ENCODE measurements at regions not wholly inside any gene's neighbourhood (a gene's known extent, or its start where the extent isn't known, plus 50 kb on each side); places are given as distances from the start of the nearest gene placed in this dataset.

- no peak for DNase-seq (ENCODE audit: low spot score)
Measured at GRCh38 chr2:238985041-238985729, 137.3 kb downstream of the TWIST2 start.

DNA sequence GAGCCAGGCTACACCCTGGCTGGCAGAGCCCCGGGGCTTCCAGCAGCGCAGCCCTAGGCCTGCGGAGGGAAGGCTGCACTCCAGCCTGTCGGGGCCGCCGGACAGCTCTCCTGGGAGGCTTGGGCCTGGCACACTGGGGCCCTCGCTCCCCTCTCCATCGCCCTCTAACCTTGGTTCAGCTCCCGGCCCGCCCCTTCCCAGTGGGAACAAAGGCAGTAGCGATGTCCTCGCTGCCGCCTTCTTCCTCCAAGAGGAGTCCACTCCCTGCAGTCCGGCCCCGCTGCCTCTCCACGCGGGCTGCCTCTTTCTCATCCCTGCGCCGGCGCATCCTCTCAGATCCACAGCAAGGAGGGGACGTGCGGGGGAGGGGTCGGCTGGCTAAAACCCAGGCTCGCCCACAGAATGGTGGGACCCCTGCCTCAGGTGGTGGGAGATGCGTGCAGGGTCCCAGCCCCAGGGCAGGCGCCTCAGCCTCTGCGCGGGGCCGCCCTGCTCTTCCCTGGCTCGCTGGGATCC, 138.1 kb downstream of the TWIST2 start:
- no peak for DNase-seq (ENCODE audit: low spot score)

DNA sequence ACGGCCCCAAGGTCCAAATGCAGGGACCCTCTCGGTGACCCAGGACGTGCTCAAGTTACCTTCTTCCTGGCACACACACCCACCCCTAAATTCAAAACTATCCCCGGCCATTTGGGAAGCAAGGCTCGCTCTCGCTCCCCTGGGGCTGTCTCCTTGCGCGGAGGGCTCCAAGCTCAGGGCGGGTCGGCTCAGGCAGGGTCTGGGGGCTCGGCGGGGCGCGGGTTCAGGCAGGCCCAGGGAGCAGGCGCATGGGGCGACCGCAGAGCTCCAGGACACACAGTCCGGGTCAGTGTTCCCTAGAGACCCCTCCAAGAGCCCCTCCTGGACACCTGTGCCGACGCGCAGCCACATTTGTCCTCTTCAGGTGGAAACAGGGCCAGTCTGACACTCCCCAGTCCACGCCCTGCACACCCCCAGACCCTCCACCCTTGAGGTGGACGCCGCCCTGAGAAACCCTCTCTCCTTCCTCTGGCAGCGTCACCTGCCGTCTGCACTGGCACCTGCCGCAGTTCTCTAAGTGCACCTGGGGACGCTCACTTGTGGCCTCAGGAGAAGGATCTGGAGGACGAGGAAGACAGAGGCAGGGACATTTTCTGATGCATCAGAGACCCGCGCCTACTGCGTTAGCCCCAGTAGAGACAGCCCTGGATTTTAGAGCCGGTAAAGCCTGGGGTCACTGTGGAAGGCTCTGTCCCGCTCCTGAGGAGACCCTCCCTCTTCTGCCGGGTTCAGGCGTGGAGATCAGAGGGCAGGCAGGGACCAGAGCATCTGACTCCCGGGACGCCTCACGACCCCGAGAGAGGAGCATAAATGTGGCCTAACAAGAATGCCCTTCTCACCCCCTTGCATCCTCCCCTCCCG, 138.8 kb downstream of the TWIST2 start:
- DNase-seq (ENCODE audit: low spot score) = no peak

- no peak for DNase-seq (ENCODE audit: low spot score)
Measured at GRCh38 chr2:238987352-238987981, 139.6 kb downstream of the TWIST2 start.

- DNase-seq (ENCODE audit: low spot score) = no peak
Measured at GRCh38 chr2:238988105-238988504, 140.2 kb downstream of the TWIST2 start.

DNA sequence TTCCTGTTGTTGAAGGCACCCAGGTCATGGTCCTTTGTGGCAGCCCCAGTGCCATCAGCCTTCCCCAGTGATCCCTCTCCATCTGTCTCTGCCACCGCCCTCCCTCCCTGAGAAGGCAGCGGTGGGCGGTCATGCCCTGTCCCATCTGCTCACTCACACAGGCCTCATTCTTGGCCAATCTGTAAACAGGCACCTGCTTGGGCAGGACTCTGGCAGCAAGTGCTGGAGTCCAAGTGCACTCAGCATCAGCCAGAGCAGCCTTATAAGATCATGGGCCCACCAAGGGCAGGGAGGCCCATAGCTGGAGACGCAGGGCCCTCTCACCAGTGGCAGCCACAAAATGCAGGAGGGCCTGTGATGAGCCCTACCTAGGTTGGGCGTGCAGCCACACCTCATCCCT, 140.9 kb downstream of the TWIST2 start:
- DNase-seq (ENCODE audit: low spot score) = no peak

DNA sequence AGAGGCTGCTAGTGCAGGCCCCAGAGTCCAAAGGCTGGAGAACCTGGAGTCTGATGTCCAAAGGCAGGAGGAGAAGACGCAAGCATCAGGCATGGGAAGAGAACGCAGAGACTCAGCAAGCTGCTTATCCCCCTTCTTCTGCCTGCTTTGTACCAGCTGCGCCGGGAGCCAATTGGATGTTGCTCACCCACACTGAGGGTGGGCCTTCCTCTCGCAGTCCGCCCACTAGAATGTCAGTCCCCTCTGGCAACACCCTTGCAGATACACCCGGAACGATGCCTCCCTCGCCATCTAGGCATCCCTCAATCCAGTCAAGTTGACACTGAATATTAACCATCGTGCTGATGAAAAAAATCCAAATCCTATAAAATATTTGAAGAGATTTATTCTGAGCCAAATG, 141.6 kb downstream of the TWIST2 start:
- no peak for DNase-seq (ENCODE audit: low spot score)

GRCh38 chr2:238994432-238994831, 146.5 kb downstream of the TWIST2 start:
- DNase-seq (ENCODE audit: low spot score) = no peak

- no peak for DNase-seq (ENCODE audit: low spot score)
Measured at GRCh38 chr2:238994876-238995275, 147.0 kb downstream of the TWIST2 start.

- no peak for DNase-seq (ENCODE audit: low spot score)
Measured at GRCh38 chr2:238995634-238996033, 147.7 kb downstream of the TWIST2 start.

DNA sequence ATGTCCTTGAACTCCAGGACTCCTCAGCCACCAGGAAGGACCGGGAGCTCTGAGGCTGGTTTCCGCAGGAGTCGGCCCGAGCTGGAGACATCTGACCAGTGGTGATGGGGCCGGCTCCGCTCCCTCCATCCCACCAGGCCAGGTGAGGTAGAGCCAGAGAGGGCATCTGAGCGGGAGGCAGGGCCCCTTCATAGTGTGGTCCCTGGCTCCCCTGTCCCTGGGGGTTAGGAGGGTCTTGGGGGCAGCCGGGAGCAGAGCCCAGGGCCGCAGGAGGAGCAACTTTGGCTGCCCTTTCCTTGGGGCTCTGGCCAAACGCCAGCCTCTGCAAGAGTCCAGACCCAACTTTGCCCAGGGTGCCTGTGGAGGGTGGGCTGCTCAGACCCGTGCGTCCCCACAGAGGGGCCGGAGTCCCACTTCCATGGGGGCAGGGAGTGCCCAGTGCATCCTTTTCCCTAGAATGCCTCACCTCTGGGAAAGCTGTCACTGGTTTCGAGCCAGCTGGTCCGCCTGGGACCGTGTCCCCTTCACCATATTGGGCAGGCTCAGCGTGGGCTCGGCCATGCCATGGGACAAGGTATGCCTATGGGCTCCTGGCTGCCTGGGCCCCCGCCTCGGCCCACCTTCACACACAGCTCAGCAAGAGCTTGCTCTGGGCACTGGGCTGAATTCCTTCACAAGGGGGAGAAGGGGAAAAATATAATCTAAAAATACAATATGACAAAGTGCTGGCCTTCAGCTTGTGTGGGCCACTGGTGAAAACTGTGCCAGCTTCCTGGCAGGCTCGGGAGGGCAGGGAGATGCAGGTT, 148.6 kb downstream of the TWIST2 start:
- no peak for DNase-seq (ENCODE audit: low spot score)

DNA sequence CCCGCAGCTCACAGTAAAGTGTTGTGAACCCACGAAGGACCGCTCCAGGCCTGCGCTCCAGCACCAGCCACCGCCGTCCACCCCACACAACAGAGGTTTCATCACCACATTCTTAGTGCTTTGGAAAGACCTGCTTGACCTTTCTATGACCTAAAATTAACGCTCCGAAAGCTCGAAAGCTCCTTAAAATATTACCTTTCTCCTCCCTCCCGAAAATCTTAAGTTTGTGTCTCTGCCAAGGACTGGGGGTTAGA, 149.2 kb downstream of the TWIST2 start:
- no peak for DNase-seq (ENCODE audit: low spot score)

DNA sequence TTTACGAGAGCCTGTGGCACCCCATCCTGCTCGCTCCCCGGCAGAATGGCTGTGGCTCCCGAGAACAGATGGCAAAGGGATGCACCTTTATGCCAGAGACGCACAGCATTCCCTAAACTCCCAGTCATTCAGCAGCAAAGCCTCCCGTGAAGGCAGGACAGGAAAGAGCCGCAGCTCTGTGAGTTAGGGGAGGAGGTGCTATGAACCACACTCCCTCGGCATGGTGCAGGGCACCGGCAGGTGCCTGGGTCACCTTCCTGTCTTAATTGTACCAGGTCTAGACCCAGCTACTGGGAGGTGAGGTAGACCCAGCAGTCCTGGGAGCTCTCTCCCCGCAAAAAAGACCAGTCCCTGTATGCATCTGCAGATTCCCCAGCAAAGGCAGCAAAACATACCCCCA, 149.8 kb downstream of the TWIST2 start:
- DNase-seq (ENCODE audit: low spot score) = no peak
